Adrenal gland (tissue), 9 donors: ENCODE measurements at regions not wholly inside any gene's neighbourhood (a gene's known extent, or its start where the extent isn't known, plus 50 kb on each side); places are given as distances from the start of the nearest gene placed in this dataset.

Experiments used
- DNase-seq, 7 donors: peaks; one replicate each; pipeline ENCODE4 v3.0.0-alpha.2; 2019 to 2020
- H3K27ac ChIP-seq, 5 donors: fragments of 200-600 bp; sonication (generic) in 4 of 5; 1 replicate in 3 of 5; 2 replicates in 2 of 5; pipeline versions ENCODE4 v1.5.1 to v1.8.0; 2016 to 2020; ENCODE audit warnings: mild to moderate bottlenecking in 1 of 5
- H3K27me3 ChIP-seq: fragments of 200-600 bp; 2 replicates; pipeline ENCODE4 v1.8.0; 2021
- H3K36me3 ChIP-seq, 2 donors: fragments of 200-600 bp; replicated peaks in 1 of 2; 1 replicate in 1 of 2; 2 replicates in 1 of 2; pipeline versions ENCODE4 v1.5.1 to v1.8.0; 2018 to 2022
- H3K4me1 ChIP-seq, 2 donors: fragments of 200-600 bp; replicated peaks in 1 of 2; 1 replicate in 1 of 2; 2 replicates in 1 of 2; pipeline versions ENCODE4 v1.5.1 to v1.8.0; 2018 to 2021
- H3K4me3 ChIP-seq, 4 donors: fragments of 200-600 bp; sonication (generic) in 3 of 4; one replicate each; pipeline ENCODE4 v1.5.1; 2016 to 2018
- H3K9me3 ChIP-seq, 3 donors: fragments of 200-600 bp; sonication (generic) in 1 of 3; replicated peaks in 1 of 3; 1 replicate in 2 of 3; 2 replicates in 1 of 3; pipeline versions ENCODE4 v1.5.1 to v1.8.0; 2016 to 2021
- POLR2A ChIP-seq, 2 donors: fragments of 450-650 bp; IDR thresholded peaks; one replicate each; pipeline ENCODE4 v1.6.1; 2017; ENCODE audit warnings: antibody characterized with exemption in 2 of 2, mild to moderate bottlenecking in 2 of 2, moderate library complexity in 1 of 2
- WGBS, 4 donors: extraction: QIAGEN DNeasy Blood & Tissue Kit in 2 of 4; methylation state at CpG; one replicate each; pipeline versions ENCODE4 v1.1.5 to v1.1.7; 2013 to 2017; 5-methylcytosine and 5-hydroxymethylcytosine counted together
- intact Hi-C, 2 donors: fragments of 100-400 bp; cut with DNase I; formaldehyde crosslinking; loops; one replicate each; pipeline versions ENCODE4 v1.14.1 to v1.15.0; 2022 to 2023
- TF ChIP-seq, protein P1 (sequence below), 6 experiments: fragments of 450-650 bp in 4 of 6; fragments of 200-600 bp in 2 of 6; sonication (generic) in 1 of 6; IDR thresholded peaks; 1 replicate in 5 of 6; 2 replicates in 1 of 6; pipeline versions ENCODE4 v1.5.1 to v1.8.0; 2016 to 2021; ENCODE audit warnings: antibody characterized with exemption in 6 of 6, mild to moderate bottlenecking in 2 of 6, moderate library complexity in 1 of 6
- donor health status: healthy with polysubstance abuse.
- donor health status: Bipolar disorder and iron deficiency.
- donor health status: DM: yes; HTN: yes; CAD: no.
- donor health status: DM: no; HTN: no; CAD: no.
- donor health status: DM: no; HTN: no; CAD: no.

DNA sequence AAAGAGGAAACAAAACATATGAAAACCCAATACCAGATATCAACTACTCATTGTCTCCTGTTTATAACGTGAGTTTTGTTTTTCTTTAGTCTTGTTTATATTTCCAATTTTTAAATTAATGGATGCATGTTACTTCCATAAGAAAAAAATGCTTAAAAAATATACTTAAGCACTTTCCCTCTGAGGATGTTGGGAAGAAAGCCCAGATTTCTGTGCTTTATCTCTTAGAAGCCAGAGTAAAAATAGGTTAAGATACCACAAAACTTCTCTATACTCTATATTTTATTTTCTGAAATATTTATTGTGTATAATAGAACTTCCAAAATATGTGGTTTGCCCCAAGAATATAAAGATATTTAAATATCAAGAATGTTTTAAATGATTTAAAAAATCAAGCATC is 633.9 kb downstream of the STK39 start:
- no peaks in the 10 kb centered on the region for H3K36me3 ChIP-seq
- H3K4me3 ChIP-seq: no peak overlapping the region
- peaks cover 0 to 6% (median 0%) of the 10 kb centered on the region in 3 donors for H3K9me3 ChIP-seq
- no peaks in the 10 kb centered on the region for H3K27me3 ChIP-seq
- intact Hi-C loops: no loop called here
- TF ChIP-seq, protein P1, sequence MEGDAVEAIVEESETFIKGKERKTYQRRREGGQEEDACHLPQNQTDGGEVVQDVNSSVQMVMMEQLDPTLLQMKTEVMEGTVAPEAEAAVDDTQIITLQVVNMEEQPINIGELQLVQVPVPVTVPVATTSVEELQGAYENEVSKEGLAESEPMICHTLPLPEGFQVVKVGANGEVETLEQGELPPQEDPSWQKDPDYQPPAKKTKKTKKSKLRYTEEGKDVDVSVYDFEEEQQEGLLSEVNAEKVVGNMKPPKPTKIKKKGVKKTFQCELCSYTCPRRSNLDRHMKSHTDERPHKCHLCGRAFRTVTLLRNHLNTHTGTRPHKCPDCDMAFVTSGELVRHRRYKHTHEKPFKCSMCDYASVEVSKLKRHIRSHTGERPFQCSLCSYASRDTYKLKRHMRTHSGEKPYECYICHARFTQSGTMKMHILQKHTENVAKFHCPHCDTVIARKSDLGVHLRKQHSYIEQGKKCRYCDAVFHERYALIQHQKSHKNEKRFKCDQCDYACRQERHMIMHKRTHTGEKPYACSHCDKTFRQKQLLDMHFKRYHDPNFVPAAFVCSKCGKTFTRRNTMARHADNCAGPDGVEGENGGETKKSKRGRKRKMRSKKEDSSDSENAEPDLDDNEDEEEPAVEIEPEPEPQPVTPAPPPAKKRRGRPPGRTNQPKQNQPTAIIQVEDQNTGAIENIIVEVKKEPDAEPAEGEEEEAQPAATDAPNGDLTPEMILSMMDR (IDR thresholded peaks at IDR 0.05): no peak
- TF ChIP-seq POLR2A (IDR thresholded peaks at IDR 0.05): no peak
- no peak for DNase-seq
- WGBS, 4 donors: 62 to 71% (median 64%) methylated on average over 1 of the region's 1 CpG
- H3K27ac ChIP-seq: no peak overlapping the region
- no peaks in the 10 kb centered on the region for H3K4me1 ChIP-seq

DNA sequence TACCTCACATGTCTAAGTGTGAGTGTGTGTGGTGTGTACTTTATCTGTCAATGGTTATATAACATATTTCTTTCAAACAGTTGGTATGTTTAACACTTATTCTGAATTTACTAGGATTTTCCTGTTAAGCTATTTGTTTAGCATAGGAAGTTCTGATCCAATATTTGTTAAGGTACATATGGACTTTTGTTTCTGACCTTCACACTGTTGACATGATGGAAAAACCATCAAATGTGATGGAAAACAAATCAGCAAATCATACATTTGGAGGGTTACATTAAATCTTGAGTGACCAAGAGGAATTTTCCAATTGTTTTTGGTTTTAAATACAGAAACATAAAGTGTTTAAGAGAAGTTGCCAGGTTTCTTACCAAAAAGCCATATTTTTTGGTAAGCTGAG is 638.9 kb downstream of the STK39 start:
- H3K27me3 ChIP-seq: no peaks in the 10 kb centered on the region
- intact Hi-C loops: no loop called here
- no peak overlapping the region for H3K27ac ChIP-seq

DNA sequence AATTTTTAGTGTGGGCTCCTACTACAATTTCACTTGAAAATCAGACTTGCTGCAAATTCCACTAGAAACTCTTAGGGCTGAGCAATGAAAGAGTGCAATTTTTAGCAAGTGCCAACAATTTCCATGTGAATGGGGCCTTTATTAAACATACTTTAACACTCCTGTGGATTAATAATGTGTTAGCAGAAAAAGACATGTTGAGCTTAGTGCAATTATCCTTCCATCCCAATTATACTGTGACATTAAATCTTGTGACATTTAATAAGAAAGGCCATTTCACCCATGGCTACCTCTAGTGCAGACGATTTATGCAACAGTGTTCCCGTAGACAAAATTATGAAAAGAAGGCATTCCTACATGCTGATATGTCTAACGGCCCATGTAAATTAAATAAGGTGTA is 639.7 kb downstream of the STK39 start:
- Histone ChIP-seq H3K36me3 (no peaks in the 10 kb centered on the region), H3K4me1 (no peaks in the 10 kb centered on the region), H3K27ac (no peak overlapping the region), H3K9me3 (no peaks in the 10 kb centered on the region), H3K4me3 (no peak overlapping the region), H3K27me3 (no peaks in the 10 kb centered on the region)
- DNase-seq: no peak
- intact Hi-C loops: no loop called here
- WGBS, 4 donors: 64 to 80% (median 72%) methylated on average over 3 of the region's 3 CpGs
- TF ChIP-seq POLR2A (IDR thresholded peaks at IDR 0.05): no peak
- TF ChIP-seq, protein P1 (IDR thresholded peaks at IDR 0.05): no peak

More for the DNA sequence above, 638.9 kb downstream of the STK39 start:
- no peaks in the 10 kb centered on the region for H3K9me3 ChIP-seq
- no peaks in the 10 kb centered on the region for H3K4me1 ChIP-seq
- no peak for DNase-seq
- H3K4me3 ChIP-seq: no peak overlapping the region
- no peaks in the 10 kb centered on the region for H3K36me3 ChIP-seq
- TF ChIP-seq, protein P1 (IDR thresholded peaks at IDR 0.05): no peak

DNA sequence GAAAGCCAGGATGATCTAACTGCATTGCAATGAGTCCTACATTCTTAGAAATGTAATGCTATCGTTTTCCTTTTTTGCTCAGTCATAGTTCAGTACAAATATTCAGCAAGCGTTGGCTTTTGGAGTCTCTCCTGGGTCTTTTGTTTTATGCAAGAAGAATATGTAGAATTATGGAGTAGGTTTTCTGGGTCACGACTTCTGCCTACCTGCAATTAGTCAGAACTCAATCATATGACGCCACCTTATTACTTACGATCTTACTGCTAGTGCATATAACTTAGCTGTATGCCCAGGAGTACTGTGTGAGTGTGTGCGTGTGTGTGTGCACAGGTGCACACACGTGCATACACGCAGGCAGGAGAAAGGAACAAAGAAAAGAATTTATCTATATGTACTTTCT is 640.2 kb downstream of the STK39 start:
- intact Hi-C loops: no loop called here
- no peaks in the 10 kb centered on the region for H3K9me3 ChIP-seq
- no peaks in the 10 kb centered on the region for H3K4me1 ChIP-seq
- TF ChIP-seq POLR2A (IDR thresholded peaks at IDR 0.05): no peak
- TF ChIP-seq, protein P1 (IDR thresholded peaks at IDR 0.05): no peak
- no peaks in the 10 kb centered on the region for H3K36me3 ChIP-seq
- 83 to 88% (median 85%) methylated on average over 8 of the region's 8 CpGs for WGBS, 4 donors
- no peaks in the 10 kb centered on the region for H3K27me3 ChIP-seq
- DNase-seq: no peak
- no peak overlapping the region for H3K4me3 ChIP-seq
- no peak overlapping the region for H3K27ac ChIP-seq
